ENCODE measurements at regions not wholly inside any gene's neighbourhood (a gene's known extent, or its start where the extent isn't known, plus 50 kb on each side); places are given as distances from the start of the nearest gene placed in this dataset.
"Not testable (repeated sequence)": the region's sequence is repeated elsewhere in the genome, so short reads cannot be mapped to it uniquely, and the experiment has no call there.

DNA sequence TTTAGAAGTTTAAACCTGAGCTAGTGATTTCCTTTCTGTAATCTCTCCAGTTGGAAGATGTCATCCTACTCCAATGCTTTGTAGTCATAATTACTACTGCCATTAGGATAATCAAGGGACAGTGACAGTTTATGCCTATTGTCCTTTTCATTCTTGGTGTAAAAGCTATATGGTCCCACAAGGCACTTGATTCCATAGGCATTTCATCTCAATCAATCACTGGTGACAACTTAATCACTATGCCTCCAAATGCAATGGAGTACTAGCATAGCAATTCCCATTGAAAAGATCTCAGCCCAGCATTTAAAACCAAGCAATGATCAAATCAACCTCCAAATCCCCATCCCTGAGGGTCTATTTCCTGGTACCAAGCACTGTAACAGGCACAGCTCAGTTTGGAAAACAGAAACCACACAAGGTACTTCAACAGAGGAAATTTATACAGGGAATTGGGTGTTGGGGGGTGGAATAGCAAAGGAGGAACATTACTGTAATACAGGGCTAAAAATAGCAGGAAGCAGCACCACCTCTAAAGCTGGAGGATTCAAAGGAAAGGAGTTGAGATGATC is 51.0 kb downstream of the FHIP2A start:
- Histone ChIP-seq H3K4me3 (ENCODE audit: low read depth in 2 of 2, low read length in 2 of 2) (no peak overlapping the region), H3K27me3 (ENCODE audit: control insufficient read depth, insufficient read depth, low read length) (no peaks in the 10 kb centered on the region), H3K36me3 (ENCODE audit: control insufficient read depth, insufficient read depth, low read length) (no peaks in the 10 kb centered on the region), H3K4me1 (ENCODE audit: control insufficient read depth, insufficient read depth, low read length) (peaks cover 4% of the 10 kb centered on the region), H3K27ac (ENCODE audit: low read length) (no peak overlapping the region), H3K9me3 (ENCODE audit: control insufficient read depth, insufficient read depth, low read depth, low read length) (no peaks in the 10 kb centered on the region)
- TF ChIP-seq SIN3A (IDR thresholded peaks at IDR 0.05; ENCODE audit: borderline replicate concordance, insufficient read depth, low read depth, low read length): no peak
- TF ChIP-seq, protein P1, sequence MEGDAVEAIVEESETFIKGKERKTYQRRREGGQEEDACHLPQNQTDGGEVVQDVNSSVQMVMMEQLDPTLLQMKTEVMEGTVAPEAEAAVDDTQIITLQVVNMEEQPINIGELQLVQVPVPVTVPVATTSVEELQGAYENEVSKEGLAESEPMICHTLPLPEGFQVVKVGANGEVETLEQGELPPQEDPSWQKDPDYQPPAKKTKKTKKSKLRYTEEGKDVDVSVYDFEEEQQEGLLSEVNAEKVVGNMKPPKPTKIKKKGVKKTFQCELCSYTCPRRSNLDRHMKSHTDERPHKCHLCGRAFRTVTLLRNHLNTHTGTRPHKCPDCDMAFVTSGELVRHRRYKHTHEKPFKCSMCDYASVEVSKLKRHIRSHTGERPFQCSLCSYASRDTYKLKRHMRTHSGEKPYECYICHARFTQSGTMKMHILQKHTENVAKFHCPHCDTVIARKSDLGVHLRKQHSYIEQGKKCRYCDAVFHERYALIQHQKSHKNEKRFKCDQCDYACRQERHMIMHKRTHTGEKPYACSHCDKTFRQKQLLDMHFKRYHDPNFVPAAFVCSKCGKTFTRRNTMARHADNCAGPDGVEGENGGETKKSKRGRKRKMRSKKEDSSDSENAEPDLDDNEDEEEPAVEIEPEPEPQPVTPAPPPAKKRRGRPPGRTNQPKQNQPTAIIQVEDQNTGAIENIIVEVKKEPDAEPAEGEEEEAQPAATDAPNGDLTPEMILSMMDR (IDR thresholded peaks at IDR 0.05): no peak
- no peak for TF ChIP-seq POLR2AphosphoS5 (IDR thresholded peaks at IDR 0.05; ENCODE audit: low read depth, low read length)
- TF ChIP-seq, protein P2, sequence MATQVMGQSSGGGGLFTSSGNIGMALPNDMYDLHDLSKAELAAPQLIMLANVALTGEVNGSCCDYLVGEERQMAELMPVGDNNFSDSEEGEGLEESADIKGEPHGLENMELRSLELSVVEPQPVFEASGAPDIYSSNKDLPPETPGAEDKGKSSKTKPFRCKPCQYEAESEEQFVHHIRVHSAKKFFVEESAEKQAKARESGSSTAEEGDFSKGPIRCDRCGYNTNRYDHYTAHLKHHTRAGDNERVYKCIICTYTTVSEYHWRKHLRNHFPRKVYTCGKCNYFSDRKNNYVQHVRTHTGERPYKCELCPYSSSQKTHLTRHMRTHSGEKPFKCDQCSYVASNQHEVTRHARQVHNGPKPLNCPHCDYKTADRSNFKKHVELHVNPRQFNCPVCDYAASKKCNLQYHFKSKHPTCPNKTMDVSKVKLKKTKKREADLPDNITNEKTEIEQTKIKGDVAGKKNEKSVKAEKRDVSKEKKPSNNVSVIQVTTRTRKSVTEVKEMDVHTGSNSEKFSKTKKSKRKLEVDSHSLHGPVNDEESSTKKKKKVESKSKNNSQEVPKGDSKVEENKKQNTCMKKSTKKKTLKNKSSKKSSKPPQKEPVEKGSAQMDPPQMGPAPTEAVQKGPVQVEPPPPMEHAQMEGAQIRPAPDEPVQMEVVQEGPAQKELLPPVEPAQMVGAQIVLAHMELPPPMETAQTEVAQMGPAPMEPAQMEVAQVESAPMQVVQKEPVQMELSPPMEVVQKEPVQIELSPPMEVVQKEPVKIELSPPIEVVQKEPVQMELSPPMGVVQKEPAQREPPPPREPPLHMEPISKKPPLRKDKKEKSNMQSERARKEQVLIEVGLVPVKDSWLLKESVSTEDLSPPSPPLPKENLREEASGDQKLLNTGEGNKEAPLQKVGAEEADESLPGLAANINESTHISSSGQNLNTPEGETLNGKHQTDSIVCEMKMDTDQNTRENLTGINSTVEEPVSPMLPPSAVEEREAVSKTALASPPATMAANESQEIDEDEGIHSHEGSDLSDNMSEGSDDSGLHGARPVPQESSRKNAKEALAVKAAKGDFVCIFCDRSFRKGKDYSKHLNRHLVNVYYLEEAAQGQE (IDR thresholded peaks at IDR 0.05; ENCODE audit: insufficient read depth in 1 of 2, low read depth in 2 of 2, low read length in 1 of 2): no peak
- no peak for TF ChIP-seq TCF7L2 (IDR thresholded peaks at IDR 0.05; ENCODE audit: low read depth, low read length)
- no TSS peak for BruUV-seq (replicated peaks)
- intact Hi-C loops (cut with micrococcal nuclease; ENCODE audit: unreplicated experiment) (no loop called here), in situ Hi-C loops (cut with HindIII; ENCODE audit: low pct_unique_long_range_greater_than_20kb, low sequenced_read_pairs) (no loop called here)
- DNase-seq (ENCODE audit: low read depth, low spot score): no peak
- ChIA-PET POLR2A (no interaction called here), CTCF (interaction anchor here (0.6 kb wide), 1 partner anchor 16 kb away, joined by 7 read pairs; no protein-coding TSS in a partner anchor)
- ATAC-seq: no peak

GRCh38 chr10:114874827-114875411 is 53.3 kb downstream of the FHIP2A start:
- Histone ChIP-seq H3K4me3 (ENCODE audit: low read depth in 2 of 2, low read length in 2 of 2) (no peak overlapping the region), H3K36me3 (ENCODE audit: control insufficient read depth, insufficient read depth, low read length) (no peaks in the 10 kb centered on the region), H3K4me1 (ENCODE audit: control insufficient read depth, insufficient read depth, low read length) (peaks cover 4% of the 10 kb centered on the region), H3K9me3 (ENCODE audit: control insufficient read depth, insufficient read depth, low read depth, low read length) (no peaks in the 10 kb centered on the region), H3K27me3 (ENCODE audit: control insufficient read depth, insufficient read depth, low read length) (no peaks in the 10 kb centered on the region), H3K27ac (ENCODE audit: low read length) (no peak overlapping the region)
- ChIA-PET POLR2A (no interaction called here), CTCF (no interaction called here)
- intact Hi-C loops (cut with micrococcal nuclease; ENCODE audit: unreplicated experiment): no loop called here
- no TSS peak for BruUV-seq (replicated peaks)
- in situ Hi-C loops (cut with HindIII; ENCODE audit: low pct_unique_long_range_greater_than_20kb, low sequenced_read_pairs): no loop called here
- DNase-seq (ENCODE audit: low read depth, low spot score) (no peak), ATAC-seq (no peak)
- no peak for TF ChIP-seq SIN3A (IDR thresholded peaks at IDR 0.05; ENCODE audit: borderline replicate concordance, insufficient read depth, low read depth, low read length)
- TF ChIP-seq, protein P1 (IDR thresholded peaks at IDR 0.05): no peak; the same call in 1 of the 2 replicates
- TF ChIP-seq, protein P2 (IDR thresholded peaks at IDR 0.05; ENCODE audit: insufficient read depth in 1 of 2, low read depth in 2 of 2, low read length in 1 of 2): no peak
- TF ChIP-seq POLR2AphosphoS5 (IDR thresholded peaks at IDR 0.05; ENCODE audit: low read depth, low read length): no peak
- no peak for TF ChIP-seq TCF7L2 (IDR thresholded peaks at IDR 0.05; ENCODE audit: low read depth, low read length)

- in situ Hi-C loops (cut with HindIII; ENCODE audit: low pct_unique_long_range_greater_than_20kb, low sequenced_read_pairs); CTCF ChIA-PET; BruUV-seq (replicated peaks); H3K4me1 ChIP-seq (ENCODE audit: control insufficient read depth, insufficient read depth, low read length); H3K27me3 ChIP-seq (ENCODE audit: control insufficient read depth, insufficient read depth, low read length); intact Hi-C loops (cut with micrococcal nuclease; ENCODE audit: unreplicated experiment); ATAC-seq; DNase-seq (ENCODE audit: low read depth, low spot score); H3K27ac ChIP-seq (ENCODE audit: low read length); POLR2A ChIA-PET; H3K36me3 ChIP-seq (ENCODE audit: control insufficient read depth, insufficient read depth, low read length); H3K4me3 ChIP-seq (ENCODE audit: low read depth in 2 of 2, low read length in 2 of 2); H3K9me3 ChIP-seq (ENCODE audit: control insufficient read depth, insufficient read depth, low read depth, low read length): not testable (repeated sequence)
Measured at GRCh38 chr10:114875590-114876081, 54.1 kb downstream of the FHIP2A start.

All from Panc1 (cell line).